ENCODE measurements at regions not wholly inside any gene's neighbourhood (a gene's known extent, or its start where the extent isn't known, plus 50 kb on each side); places are given as distances from the start of the nearest gene placed in this dataset.

GRCh38 chr4:45122406-45122805 lies 396.1 kb upstream of the GNPDA2 start:
- no peak for DNase-seq (ENCODE audit: low spot score in 2 of 2)
- FAIRE-seq, result no peak

- DNase-seq (ENCODE audit: low spot score in 2 of 2) (no peak), FAIRE-seq (no peak)
These were observed 395.1 kb upstream of the GNPDA2 start for GRCh38 chr4:45121426-45121975.

DNA sequence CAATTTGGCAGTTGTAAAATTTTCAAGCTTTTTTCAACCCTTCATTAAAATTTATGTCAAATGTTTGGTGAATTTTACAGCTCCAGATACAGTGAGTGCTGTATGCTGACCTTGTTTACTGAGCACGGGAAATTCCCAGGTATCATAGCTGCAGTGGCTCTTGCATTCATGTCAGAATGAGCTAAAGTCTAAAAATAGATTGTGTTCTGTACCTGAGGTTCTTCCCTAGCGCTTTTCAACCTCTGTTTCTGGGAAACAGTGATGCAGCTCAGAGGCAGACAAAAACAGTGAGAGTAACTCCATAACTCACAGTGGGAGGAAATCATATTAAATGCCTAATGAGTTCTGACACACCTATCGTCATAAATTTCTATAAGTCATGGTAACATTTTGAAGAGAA lies 393.8 kb upstream of the GNPDA2 start:
- FAIRE-seq (no peak), DNase-seq (ENCODE audit: low spot score in 2 of 2) (no peak)

- FAIRE-seq, result no peak
- no peak for DNase-seq (ENCODE audit: low spot score in 2 of 2)
These were observed 393.0 kb upstream of the GNPDA2 start for GRCh38 chr4:45119376-45119775.

DNA sequence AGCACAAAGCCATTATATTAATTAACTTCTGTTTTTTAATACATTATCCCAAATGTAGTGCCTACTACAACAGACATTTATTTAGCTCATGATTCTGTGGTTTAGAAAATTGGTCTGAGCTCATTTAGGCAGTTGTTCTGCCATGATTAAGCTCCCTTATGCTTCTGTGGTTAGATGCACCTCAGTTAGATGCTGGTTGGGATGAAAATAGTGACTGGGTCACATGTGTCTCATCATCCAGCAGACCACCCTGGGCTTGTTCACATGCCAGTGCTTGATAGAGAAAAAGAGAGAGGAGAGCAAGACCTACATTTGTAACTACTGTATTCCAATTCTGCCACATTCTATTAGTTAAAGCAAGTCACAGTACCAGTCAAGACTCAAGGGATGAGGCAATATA lies 376.4 kb upstream of the GNPDA2 start:
- FAIRE-seq (no peak), DNase-seq (ENCODE audit: low spot score in 2 of 2) (no peak)

DNA sequence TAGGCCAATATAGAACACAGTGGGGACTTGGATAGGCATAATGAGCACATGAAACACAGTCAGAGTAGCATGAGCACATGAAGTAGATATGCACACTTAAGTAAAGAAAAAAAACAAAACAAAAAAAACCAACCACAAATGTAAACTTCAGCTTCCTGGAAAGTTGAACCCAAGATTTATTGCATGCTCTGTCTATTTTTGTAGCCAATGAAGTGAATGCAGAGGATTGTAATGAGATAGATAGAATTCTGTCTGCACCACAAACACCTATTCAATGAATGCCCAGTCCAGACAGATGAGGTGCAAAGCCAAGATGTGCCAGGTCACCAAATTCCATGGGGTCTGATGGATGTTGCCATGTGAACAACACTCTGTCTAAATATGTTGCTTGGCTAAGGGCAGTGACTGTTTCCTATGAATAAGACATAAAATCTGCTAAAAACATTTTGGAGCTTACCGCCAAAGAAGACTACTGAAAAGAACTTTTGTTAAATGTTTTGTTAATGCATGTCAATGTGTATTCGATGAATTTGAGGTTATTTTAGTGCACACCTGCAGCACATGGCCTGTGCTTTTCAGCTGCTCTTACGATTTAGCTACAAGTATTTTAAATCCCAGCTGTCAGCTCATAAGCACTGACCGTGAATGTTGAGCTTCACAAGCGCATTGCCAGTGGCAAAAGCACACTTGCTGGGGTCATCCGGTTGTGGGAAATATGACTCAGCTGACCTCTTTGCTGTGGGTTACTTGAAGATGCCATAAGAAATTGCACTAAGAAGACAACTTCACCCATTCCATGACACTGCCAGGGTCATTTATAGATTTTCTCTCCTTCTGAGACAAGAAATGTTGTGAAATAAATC lies 374.8 kb upstream of the GNPDA2 start:
- DNase-seq (ENCODE audit: low spot score in 2 of 2) (no peak), FAIRE-seq (no peak)

GRCh38 chr4:45099471-45099870 lies 373.1 kb upstream of the GNPDA2 start:
- FAIRE-seq, result no peak
- no peak for DNase-seq (ENCODE audit: low spot score in 2 of 2)

GRCh38 chr4:45094684-45095083 lies 368.3 kb upstream of the GNPDA2 start:
- DNase-seq (ENCODE audit: low spot score in 2 of 2), result no peak
- FAIRE-seq, result no peak

GRCh38 chr4:45082101-45082500 lies 355.7 kb upstream of the GNPDA2 start:
- DNase-seq (ENCODE audit: low spot score in 2 of 2) (no peak), FAIRE-seq (no peak)

- no peak for FAIRE-seq
- DNase-seq (ENCODE audit: low spot score in 2 of 2), result no peak
These were observed 353.3 kb upstream of the GNPDA2 start for GRCh38 chr4:45079616-45080015.

GRCh38 chr4:45078201-45078600 lies 351.8 kb upstream of the GNPDA2 start:
- FAIRE-seq, result no peak

DNA sequence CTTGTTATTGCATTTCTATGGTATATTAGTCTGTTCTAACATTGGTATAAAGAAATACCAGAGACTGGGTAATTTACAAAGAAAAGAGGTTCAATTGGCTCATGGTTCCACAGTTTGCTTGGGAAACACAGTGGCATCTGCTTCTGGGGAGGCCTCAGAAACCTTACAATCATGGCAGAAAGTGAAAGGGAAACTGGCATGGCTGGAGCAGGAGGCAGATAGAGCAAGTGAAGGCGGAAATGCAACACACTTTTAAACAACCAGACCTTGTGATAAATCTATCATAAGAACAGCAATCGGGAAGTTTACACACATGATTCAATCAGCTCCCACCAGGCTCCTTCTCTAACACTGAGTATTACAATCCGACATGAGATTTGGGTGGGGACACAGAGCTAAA lies 346.6 kb upstream of the GNPDA2 start:
- no peak for DNase-seq (ENCODE audit: low spot score in 2 of 2)
- no peak for FAIRE-seq

More at GRCh38 chr4:45078201-45078600, 351.8 kb upstream of the GNPDA2 start:
- no peak for DNase-seq (ENCODE audit: low spot score in 2 of 2)

GRCh38 chr4:45064741-45065140 lies 338.4 kb upstream of the GNPDA2 start:
- DNase-seq (ENCODE audit: low spot score in 2 of 2) (no peak), FAIRE-seq (no peak)

- DNase-seq (ENCODE audit: low spot score in 2 of 2) (no peak), FAIRE-seq (no peak)
These were observed 337.3 kb upstream of the GNPDA2 start for GRCh38 chr4:45063696-45064095.

DNA sequence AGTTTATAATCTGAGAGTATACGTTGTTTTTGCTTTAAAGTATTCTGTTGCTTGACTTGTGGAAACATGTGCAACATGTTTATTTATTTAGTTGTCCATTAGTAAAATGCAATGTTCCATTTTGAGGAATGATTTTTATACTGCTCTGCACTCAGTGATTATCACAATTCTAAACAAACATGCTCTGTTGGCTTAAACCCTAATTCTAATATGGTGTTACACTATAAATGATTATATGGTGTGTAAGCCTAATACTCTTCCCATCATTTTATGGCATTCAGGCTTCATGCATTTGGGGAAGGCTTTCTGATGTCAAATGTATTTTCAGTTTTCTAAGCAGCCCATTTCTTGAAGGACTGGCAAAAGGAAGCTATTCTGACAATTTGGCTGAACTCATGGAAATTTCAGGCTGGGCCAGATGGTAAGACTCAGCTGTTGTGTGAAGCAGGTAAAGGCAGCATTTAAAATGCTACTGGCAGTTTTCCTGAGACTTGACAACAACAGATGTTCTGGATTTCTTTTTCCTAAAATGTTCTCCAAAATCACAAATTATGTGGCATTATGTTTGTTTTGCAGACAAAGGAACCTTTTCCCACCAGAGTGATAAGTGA lies 336.7 kb upstream of the GNPDA2 start:
- FAIRE-seq, result no peak

DNA sequence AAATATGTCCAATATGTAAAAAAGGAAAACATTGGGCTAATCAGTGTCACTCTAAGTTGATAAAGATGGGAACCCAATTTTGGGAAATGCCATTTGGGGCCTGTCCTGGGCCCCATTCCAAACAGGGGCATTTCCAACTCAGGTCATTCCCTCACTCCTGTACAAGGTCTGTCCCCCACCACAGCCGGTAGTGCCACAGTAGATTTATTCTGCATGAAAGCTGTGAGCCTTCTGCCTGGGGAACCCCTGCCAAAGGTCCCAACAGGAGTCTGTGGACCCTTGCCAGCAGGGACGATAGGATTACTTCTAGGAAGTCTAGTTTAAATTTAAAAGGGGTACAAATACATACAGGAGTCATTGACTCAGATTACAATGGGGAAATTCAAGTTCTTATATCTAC lies 317.6 kb upstream of the GNPDA2 start:
- FAIRE-seq, result no peak
- no peak for DNase-seq (ENCODE audit: low spot score in 2 of 2)

More for the DNA sequence above, 336.7 kb upstream of the GNPDA2 start:
- DNase-seq (ENCODE audit: low spot score in 2 of 2), result no peak

DNA sequence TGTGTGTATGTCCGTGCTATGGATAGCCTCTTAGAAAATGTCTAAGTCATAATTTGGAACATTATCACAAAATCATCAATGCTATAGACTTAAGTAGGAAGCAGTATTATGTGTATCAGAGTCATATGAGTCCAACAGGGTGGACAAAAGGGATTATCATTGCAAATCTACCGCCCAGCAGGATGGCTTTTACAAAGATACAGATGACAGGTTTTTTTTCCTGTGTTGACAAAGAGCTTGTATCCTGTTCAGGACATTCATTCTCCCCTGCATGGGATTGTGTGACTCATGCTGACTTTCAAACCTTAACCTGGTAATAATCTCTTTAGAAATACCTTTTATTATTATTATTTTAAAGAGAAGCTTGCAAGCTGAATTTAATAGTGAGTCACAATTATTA lies 310.3 kb upstream of the GNPDA2 start:
- DNase-seq (ENCODE audit: low spot score in 2 of 2) (no peak), FAIRE-seq (no peak)

- DNase-seq (ENCODE audit: low spot score in 2 of 2) (no peak), FAIRE-seq (no peak)
These were observed 307.5 kb upstream of the GNPDA2 start for GRCh38 chr4:45033676-45034419.

GRCh38 chr4:45030059-45030458 lies 303.7 kb upstream of the GNPDA2 start:
- DNase-seq (ENCODE audit: low spot score in 2 of 2) (no peak), FAIRE-seq (no peak)

GRCh38 chr4:45007508-45007907 lies 281.2 kb upstream of the GNPDA2 start:
- no peak for DNase-seq (ENCODE audit: low spot score in 2 of 2)
- no peak for FAIRE-seq

GRCh38 chr4:45006078-45006477 lies 279.7 kb upstream of the GNPDA2 start:
- DNase-seq (ENCODE audit: low spot score in 2 of 2) (no peak), FAIRE-seq (no peak)

Measured in frontal cortex (tissue), 3 donors.